ENCODE measurements at regions not wholly inside any gene's neighbourhood (a gene's known extent, or its start where the extent isn't known, plus 50 kb on each side); places are given as distances from the start of the nearest gene placed in this dataset.
"Not testable (repeated sequence)": the region's sequence is repeated elsewhere in the genome, so short reads cannot be mapped to it uniquely, and the experiment has no call there.

GRCh38 chr6:71722736-71723135 lies 163.6 kb upstream of the RIMS1 start:
- DNase-seq: no peak

- DNase-seq: no peak
Observed at GRCh38 chr6:71724456-71725125, 161.8 kb upstream of the RIMS1 start.

- DNase-seq: no peak
Observed at GRCh38 chr6:71725126-71725470, 161.3 kb upstream of the RIMS1 start.

GRCh38 chr6:71726121-71726520 lies 160.2 kb upstream of the RIMS1 start:
- no peak for DNase-seq

GRCh38 chr6:71727632-71728294 lies 158.6 kb upstream of the RIMS1 start:
- DNase-seq: no peak

GRCh38 chr6:71730284-71730683 lies 156.1 kb upstream of the RIMS1 start:
- DNase-seq: no peak

GRCh38 chr6:71733970-71734899 lies 152.1 kb upstream of the RIMS1 start:
- DNase-seq: no peak

GRCh38 chr6:71737953-71738352 lies 148.4 kb upstream of the RIMS1 start:
- DNase-seq: no peak

GRCh38 chr6:71745525-71745924 lies 140.8 kb upstream of the RIMS1 start:
- no peak for DNase-seq

- no peak for DNase-seq
Observed at GRCh38 chr6:71766146-71766760, 120.1 kb upstream of the RIMS1 start.

GRCh38 chr6:71766796-71767195 lies 119.6 kb upstream of the RIMS1 start:
- DNase-seq: no peak

GRCh38 chr6:71768356-71768755 lies 118.0 kb upstream of the RIMS1 start:
- DNase-seq: no peak

GRCh38 chr6:71808865-71809264 lies 77.5 kb upstream of the RIMS1 start:
- no peak for DNase-seq

- no peak for DNase-seq
Observed at GRCh38 chr6:71810880-71811279, 75.5 kb upstream of the RIMS1 start.

GRCh38 chr6:71822625-71823024 lies 63.7 kb upstream of the RIMS1 start:
- no peak for DNase-seq

- DNase-seq: not testable (repeated sequence)
Observed at GRCh38 chr6:71832110-71832764, 54.1 kb upstream of the RIMS1 start.

Measured in left kidney (tissue), 1 donor.